GM23248 (cell line): ENCODE measurements at regions not wholly inside any gene's neighbourhood (a gene's known extent, or its start where the extent isn't known, plus 50 kb on each side); places are given as distances from the start of the nearest gene placed in this dataset.
"Not testable (repeated sequence)": the region's sequence is repeated elsewhere in the genome, so short reads cannot be mapped to it uniquely, and the experiment has no call there.

Experiments used
- DNase-seq: peaks from one replicate; pipeline ENCODE4 v3.0.0-alpha.2; 2015
- H2AFZ ChIP-seq: fragments of 200-600 bp; sonication (generic); 2 replicates; pipeline ENCODE4 v1.6.1; 2016; ENCODE audit warnings: antibody characterized with exemption
- H3F3A ChIP-seq: fragments of 200-600 bp; sonication (generic); 2 replicates; pipeline ENCODE4 v1.6.1; 2016; ENCODE audit warnings: mild to moderate bottlenecking, antibody characterized with exemption, mixed run types; ENCODE audit not compliant: insufficient read depth
- H3K27ac ChIP-seq: fragments of 200-600 bp; sonication (generic); 2 replicates; pipeline ENCODE4 v1.5.1; 2016; ENCODE audit warnings: mild to moderate bottlenecking
- H3K27me3 ChIP-seq: fragments of 200-600 bp; sonication (generic); replicated peaks from 2 replicates; pipeline ENCODE4 v1.6.1; 2016; ENCODE audit warnings: mild to moderate bottlenecking; ENCODE audit not compliant: insufficient read depth
- H3K36me3 ChIP-seq: fragments of 200-600 bp; sonication (generic); 2 replicates; pipeline ENCODE4 v1.6.1; 2016; ENCODE audit warnings: low read depth, mild to moderate bottlenecking
- H3K4me1 ChIP-seq: fragments of 200-600 bp; sonication (generic); 2 replicates; pipeline ENCODE4 v1.6.1; 2016; ENCODE audit warnings: mild to moderate bottlenecking; ENCODE audit not compliant: insufficient read depth
- H3K4me2 ChIP-seq: fragments of 200-600 bp; sonication (generic); one replicate; pipeline ENCODE4 v1.6.1; 2016; ENCODE audit warnings: mild to moderate bottlenecking; ENCODE audit not compliant: unreplicated experiment
- H3K4me3 ChIP-seq: fragments of 200-600 bp; sonication (generic); 2 replicates; pipeline ENCODE4 v1.5.1; 2016; ENCODE audit warnings: mild to moderate bottlenecking
- H3K79me2 ChIP-seq: fragments of 200-600 bp; sonication (generic); 2 replicates; pipeline ENCODE4 v1.6.1; 2016; ENCODE audit warnings: mild to moderate bottlenecking; ENCODE audit not compliant: insufficient read depth
- H3K9ac ChIP-seq: fragments of 200-600 bp; sonication (generic); 2 replicates; pipeline ENCODE4 v1.6.1; 2016; ENCODE audit warnings: mild to moderate bottlenecking
- H3K9me2 ChIP-seq: fragments of 200-600 bp; sonication (generic); 2 replicates; pipeline ENCODE4 v1.6.1; 2016; ENCODE audit warnings: mixed run types, mild to moderate bottlenecking, moderate library complexity; ENCODE audit not compliant: insufficient read depth
- H3K9me3 ChIP-seq: fragments of 200-600 bp; sonication (generic); one replicate; pipeline ENCODE4 v1.6.1; 2017; ENCODE audit warnings: low read depth
- H4K20me1 ChIP-seq: fragments of 200-600 bp; sonication (generic); 2 replicates; pipeline ENCODE4 v1.6.0; 2016; ENCODE audit not compliant: insufficient read depth
- EZH2 ChIP-seq: fragments of 200-600 bp; sonication (generic); IDR thresholded peaks from 2 replicates; pipeline ENCODE4 v1.6.1; 2018; ENCODE audit warnings: antibody characterized with exemption, mild to moderate bottlenecking; ENCODE audit not compliant: insufficient read depth, poor library complexity, severe bottlenecking
- EZH2phosphoT487 ChIP-seq: fragments of 200-600 bp; sonication (generic); IDR thresholded peaks from 2 replicates; pipeline ENCODE4 v1.6.1; 2018; ENCODE audit warnings: antibody characterized with exemption, moderate library complexity, mild to moderate bottlenecking, low read depth; ENCODE audit not compliant: insufficient read depth
- WGBS, 2 experiments: methylation state at CpG; one replicate each; pipeline ENCODE4 v1.1.6; 2015 to 2017; ENCODE audit warnings: low lambda C conversion rate in 2 of 2, low coverage in 1 of 2; ENCODE audit errors: missing lambda C conversion rate in 2 of 2; 5-methylcytosine and 5-hydroxymethylcytosine counted together
- in situ Hi-C: fragments of 300-500 bp; cut with MboI; formaldehyde crosslinking; loops from 2 replicates; pipeline ENCODE4 v1.15.0; 2020

DNA sequence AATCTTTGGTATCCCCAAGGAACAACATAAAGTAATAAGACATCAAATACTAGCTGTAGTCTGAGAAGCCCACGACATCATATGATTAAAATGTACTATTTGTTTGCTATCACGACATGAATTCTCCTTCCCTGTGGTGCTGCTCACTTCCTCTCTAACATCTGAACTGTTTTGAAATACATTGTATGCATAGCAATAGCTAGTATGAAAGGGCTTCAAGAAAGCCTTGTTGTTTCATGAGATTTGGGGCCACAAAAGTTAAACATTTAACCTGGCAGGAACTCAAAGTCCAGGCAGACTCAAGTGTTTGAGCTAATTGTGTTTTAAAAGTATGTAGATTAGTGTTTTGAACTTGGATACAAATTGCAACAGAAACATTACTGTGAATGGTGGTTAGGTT is 237.4 kb upstream of the PTGER4 start:
- H2AFZ ChIP-seq: no peak overlapping the region
- in situ Hi-C loops: no loop called here
- 44 to 52% methylated on average over 2 of the region's 2 CpGs for WGBS, 2 experiments

DNA sequence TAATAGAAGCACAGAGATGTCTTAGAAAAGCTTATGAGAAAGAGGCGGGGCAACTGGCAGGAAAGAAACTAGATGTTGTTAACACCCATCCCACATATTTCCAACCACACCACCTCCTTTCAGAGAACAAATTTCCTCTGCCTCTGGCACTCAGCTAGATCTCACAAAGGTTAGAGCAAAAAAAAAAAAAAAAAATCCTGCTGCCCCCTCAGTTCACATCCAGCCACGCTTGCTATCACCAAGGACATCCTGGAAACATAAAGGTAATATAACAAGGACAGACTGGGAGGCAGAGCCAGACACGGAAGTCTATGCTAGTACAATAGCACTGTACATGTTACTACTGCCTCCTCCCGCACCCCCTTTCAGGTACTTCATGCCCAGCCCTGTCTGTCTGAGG is 238.0 kb upstream of the PTGER4 start:
- H3K9me2 ChIP-seq: no peaks in the 10 kb centered on the region
- H3K4me2 ChIP-seq: no peak overlapping the region
- no peaks in the 10 kb centered on the region for H3K9me3 ChIP-seq
- in situ Hi-C loops: no loop called here
- no peak for DNase-seq
- no peaks in the 10 kb centered on the region for H3K79me2 ChIP-seq
- WGBS, 2 experiments: 86 to 93% methylated on average over 4 of the region's 4 CpGs
- no peak for TF ChIP-seq EZH2phosphoT487
- no peak for TF ChIP-seq EZH2
- H3F3A ChIP-seq: peaks cover 10% of the 10 kb centered on the region; the same call in 1 of the 2 replicates
- H3K9ac ChIP-seq: no peak overlapping the region
- peaks cover 7% of the 10 kb centered on the region; the same call in 1 of the 2 replicates for H3K4me1 ChIP-seq
- no peak overlapping the region for H3K4me3 ChIP-seq
- H3K27ac ChIP-seq: no peak overlapping the region
- H4K20me1 ChIP-seq: no peaks in the 10 kb centered on the region
- H3K27me3 ChIP-seq: peaks cover 7% of the 10 kb centered on the region; the same call in 1 of the 2 replicates
- no peak overlapping the region for H2AFZ ChIP-seq
- H3K36me3 ChIP-seq: no peaks in the 10 kb centered on the region

More for the DNA sequence above, 237.4 kb upstream of the PTGER4 start:
- DNase-seq: peak; percentile 41
- Histone ChIP-seq H3K36me3 (no peaks in the 10 kb centered on the region), H3K4me2 (no peak overlapping the region), H3K4me1 (peaks cover 9% of the 10 kb centered on the region), H3K9me3 (no peaks in the 10 kb centered on the region), H3K9me2 (no peaks in the 10 kb centered on the region), H3K27ac (no peak overlapping the region), H3K4me3 (no peak overlapping the region), H4K20me1 (no peaks in the 10 kb centered on the region), H3K79me2 (no peaks in the 10 kb centered on the region), H3K27me3 (peaks cover 7% of the 10 kb centered on the region; the same call in 1 of the 2 replicates), H3F3A (peaks cover 6% of the 10 kb centered on the region; the same call in 1 of the 2 replicates), H3K9ac (no peak overlapping the region)
- no peak for TF ChIP-seq EZH2
- no peak for TF ChIP-seq EZH2phosphoT487

DNA sequence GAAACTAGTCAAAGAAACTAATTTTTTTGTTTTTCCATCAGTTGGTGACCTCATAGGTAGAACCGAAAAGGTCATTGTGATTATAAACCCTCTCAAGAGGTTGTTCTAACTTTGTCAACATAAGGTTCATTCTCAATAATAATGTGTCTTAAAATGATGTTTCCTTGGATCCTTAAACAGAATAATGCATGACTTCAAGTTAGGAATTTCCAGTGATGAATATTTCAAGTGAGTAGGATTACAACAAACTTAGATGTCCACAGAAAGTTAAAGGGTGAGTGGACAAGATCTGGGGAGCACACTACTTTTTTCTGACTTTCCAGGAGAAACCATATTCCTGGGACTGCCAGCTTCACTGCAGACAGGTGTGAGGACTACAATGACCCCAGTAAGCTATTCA is 239.0 kb upstream of the PTGER4 start:
- Histone ChIP-seq H3K36me3 (no peaks in the 10 kb centered on the region), H3K27me3 (peaks cover 7% of the 10 kb centered on the region; the same call in 1 of the 2 replicates), H3K9me3 (no peaks in the 10 kb centered on the region), H3K4me1 (peaks cover 6% of the 10 kb centered on the region; the same call in 1 of the 2 replicates), H3K4me3 (no peak overlapping the region), H4K20me1 (no peaks in the 10 kb centered on the region), H3F3A (peaks cover 10% of the 10 kb centered on the region; the same call in 1 of the 2 replicates), H3K9ac (no peak overlapping the region), H3K4me2 (no peak overlapping the region), H2AFZ (no peak overlapping the region), H3K27ac (no peak overlapping the region), H3K9me2 (no peaks in the 10 kb centered on the region), H3K79me2 (no peaks in the 10 kb centered on the region)
- no peak for DNase-seq
- 92 to 94% methylated on average over 1 of the region's 1 CpG for WGBS, 2 experiments
- no peak for TF ChIP-seq EZH2
- in situ Hi-C loops: no loop called here

DNA sequence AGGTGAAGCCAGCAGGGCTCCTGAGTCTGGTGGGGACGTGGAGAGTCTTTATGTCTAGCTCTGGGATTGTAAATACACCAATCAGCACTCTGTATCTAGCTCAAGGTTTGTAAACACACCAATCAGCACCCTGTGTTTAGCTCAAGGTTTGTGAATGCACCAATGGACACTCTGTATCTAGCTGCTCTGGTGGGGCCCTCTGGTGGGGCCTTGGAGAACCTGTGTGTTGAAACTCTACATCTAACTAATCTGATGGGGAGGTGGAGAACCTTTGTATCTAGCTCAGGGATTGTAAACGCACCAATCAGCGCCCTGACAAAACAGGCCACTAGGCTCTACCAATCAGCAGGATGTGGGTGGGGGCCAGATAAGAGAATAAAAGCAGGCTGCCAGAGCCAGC is 240.6 kb upstream of the PTGER4 start:
- H3K4me2 ChIP-seq, H3K27ac ChIP-seq, H4K20me1 ChIP-seq, H3K9me3 ChIP-seq, in situ Hi-C loops, H3K9me2 ChIP-seq, H3K9ac ChIP-seq, H3K36me3 ChIP-seq, H3K4me3 ChIP-seq, H3K27me3 ChIP-seq, H2AFZ ChIP-seq, H3K4me1 ChIP-seq, DNase-seq, H3K79me2 ChIP-seq: not testable (repeated sequence)
- 79 to 88% methylated on average over 3 of the region's 3 CpGs for WGBS, 2 experiments
- peaks cover 10% of the 10 kb centered on the region; the same call in 1 of the 2 replicates for H3F3A ChIP-seq

DNA sequence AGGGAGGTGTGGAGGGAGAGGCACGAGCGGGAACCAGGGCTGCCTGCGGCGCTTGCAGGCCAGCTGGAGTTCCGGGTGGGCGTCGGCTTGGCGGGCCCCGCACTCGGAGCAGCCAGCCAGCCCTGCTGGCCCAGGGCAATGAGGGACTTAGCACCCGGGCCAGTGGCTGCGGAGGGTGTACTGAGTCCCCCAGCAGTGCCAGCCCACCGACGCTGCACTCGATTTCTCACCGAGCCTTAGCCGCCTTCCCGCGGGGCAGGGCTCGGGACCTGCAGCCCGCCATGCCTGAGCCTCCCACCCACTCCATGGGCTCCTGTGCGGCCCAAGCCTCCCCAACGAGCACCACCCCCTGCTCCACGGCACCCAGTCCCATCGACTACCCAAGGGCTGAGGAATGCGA is 241.1 kb upstream of the PTGER4 start:
- peaks cover 10% of the 10 kb centered on the region; the same call in 1 of the 2 replicates for H3F3A ChIP-seq
- H3K9me2 ChIP-seq, H3K79me2 ChIP-seq, H3K4me3 ChIP-seq, H4K20me1 ChIP-seq, H3K27ac ChIP-seq, H2AFZ ChIP-seq, H3K27me3 ChIP-seq, H3K4me1 ChIP-seq, H3K9me3 ChIP-seq, H3K36me3 ChIP-seq, H3K4me2 ChIP-seq, H3K9ac ChIP-seq, DNase-seq, in situ Hi-C loops: not testable (repeated sequence)
- WGBS, 2 experiments: 93 to 94% methylated on average over 12 to 15 of the region's 26 CpGs
